ENCODE measurements at regions not wholly inside any gene's neighbourhood (a gene's known extent, or its start where the extent isn't known, plus 50 kb on each side); places are given as distances from the start of the nearest gene placed in this dataset.

DNA sequence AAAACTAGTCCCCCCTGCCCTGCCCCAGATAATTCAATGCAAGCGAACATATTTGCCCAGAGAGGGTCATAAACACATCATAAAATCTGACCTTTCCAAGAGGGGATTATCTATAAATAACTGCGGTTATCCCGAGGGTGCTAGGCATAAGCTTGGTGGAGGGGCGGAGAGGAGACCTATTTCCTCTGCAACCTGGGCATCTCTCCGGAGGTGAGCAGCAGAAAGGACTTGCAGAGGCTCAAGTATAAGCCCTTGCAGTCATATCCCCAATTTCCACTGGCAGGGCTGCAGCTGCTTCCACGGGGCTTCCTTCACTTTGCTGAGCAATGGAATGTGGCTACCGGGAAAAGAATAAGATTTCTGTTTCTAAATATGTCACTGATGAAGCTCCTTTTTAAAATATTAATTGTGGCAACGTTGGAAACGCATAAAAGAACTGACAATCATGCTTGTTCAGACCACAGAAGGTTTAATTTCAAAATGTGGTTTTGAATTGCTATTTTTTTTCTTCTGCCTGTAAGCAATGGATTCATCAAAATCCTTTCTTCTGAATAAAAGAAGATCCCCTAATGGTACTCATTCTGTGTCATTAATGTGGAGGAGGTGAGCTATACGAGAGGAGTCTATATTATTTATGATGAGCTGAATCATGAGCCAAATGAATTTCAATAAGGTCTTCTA, 268.9 kb upstream of the ATP2B1 start:
- POLR2A ChIA-PET: no interaction called here
- DNase-seq (ENCODE audit: low read depth, low spot score) (no peak), FAIRE-seq (no peak)
- BruUV-seq (replicated peaks): no TSS peak
- Histone ChIP-seq H4K20me1 (replicated peaks; ENCODE audit: control insufficient read depth, extremely low read depth, insufficient read depth, low read length) (no peaks in the 10 kb centered on the region), H2AFZ (ENCODE audit: low read depth, low read length) (no peak overlapping the region), H3K9me1 (replicated peaks; ENCODE audit: control insufficient read depth, extremely low read depth, insufficient read depth, low read length) (no peaks in the 10 kb centered on the region), H3K79me2 (ENCODE audit: control insufficient read depth, insufficient read depth, low read length) (no peaks in the 10 kb centered on the region), H3K9ac (replicated peaks; ENCODE audit: extremely low read depth, insufficient read depth, low read length) (no peak overlapping the region), H3K36me3 (ENCODE audit: control insufficient read depth in 2 of 2, extremely low read depth in 1 of 2, insufficient read depth in 2 of 2, low read length in 2 of 2) (no peaks in the 10 kb centered on the region), H3K27ac (ENCODE audit: insufficient read depth, low read depth, low read length) (no peak overlapping the region), H3K27me3 (ENCODE audit: control insufficient read depth in 2 of 2, insufficient read depth in 2 of 2, low read length in 2 of 2) (no peaks in the 10 kb centered on the region), H3K4me1 (ENCODE audit: control insufficient read depth, extremely low read depth, insufficient read depth, low read length) (no peaks in the 10 kb centered on the region), H3K4me2 (ENCODE audit: insufficient read depth, low read length) (no peak overlapping the region), H3K9me3 (replicated peaks; ENCODE audit: control insufficient read depth, insufficient read depth, low read length) (no peaks in the 10 kb centered on the region), H3K4me3 (replicated peaks in 1 of 3; ENCODE audit: insufficient read depth in 1 of 3, low read depth in 1 of 3, low read length in 3 of 3) (no peak overlapping the region)
- dilution Hi-C loops (cut with MboI; ENCODE audit: extremely low pct_ligation_motif_present, low sequenced_read_pairs): no loop called here
- CTCF ChIA-PET: interaction anchor here (1.2 kb wide), 1 partner anchor 967 kb away, joined by 3 read pairs; no protein-coding TSS in a partner anchor
- intact Hi-C loops (cut with micrococcal nuclease): no loop called here
- no peak for TF ChIP-seq FOS (IDR thresholded peaks at IDR 0.05; ENCODE audit: borderline replicate concordance, insufficient read depth, low read length)
- no peak for TF ChIP-seq JUN (IDR thresholded peaks at IDR 0.05; ENCODE audit: borderline replicate concordance, insufficient read depth, insufficient read length, low read depth)
- TF ChIP-seq GATA2 (IDR thresholded peaks at IDR 0.05; ENCODE audit: insufficient read depth, insufficient read length, low read depth, low read length): no peak
- TF ChIP-seq POLR2AphosphoS5 (IDR thresholded peaks at IDR 0.05; ENCODE audit: insufficient read depth, low read depth, low read length): no peak
- TF ChIP-seq, protein P1, sequence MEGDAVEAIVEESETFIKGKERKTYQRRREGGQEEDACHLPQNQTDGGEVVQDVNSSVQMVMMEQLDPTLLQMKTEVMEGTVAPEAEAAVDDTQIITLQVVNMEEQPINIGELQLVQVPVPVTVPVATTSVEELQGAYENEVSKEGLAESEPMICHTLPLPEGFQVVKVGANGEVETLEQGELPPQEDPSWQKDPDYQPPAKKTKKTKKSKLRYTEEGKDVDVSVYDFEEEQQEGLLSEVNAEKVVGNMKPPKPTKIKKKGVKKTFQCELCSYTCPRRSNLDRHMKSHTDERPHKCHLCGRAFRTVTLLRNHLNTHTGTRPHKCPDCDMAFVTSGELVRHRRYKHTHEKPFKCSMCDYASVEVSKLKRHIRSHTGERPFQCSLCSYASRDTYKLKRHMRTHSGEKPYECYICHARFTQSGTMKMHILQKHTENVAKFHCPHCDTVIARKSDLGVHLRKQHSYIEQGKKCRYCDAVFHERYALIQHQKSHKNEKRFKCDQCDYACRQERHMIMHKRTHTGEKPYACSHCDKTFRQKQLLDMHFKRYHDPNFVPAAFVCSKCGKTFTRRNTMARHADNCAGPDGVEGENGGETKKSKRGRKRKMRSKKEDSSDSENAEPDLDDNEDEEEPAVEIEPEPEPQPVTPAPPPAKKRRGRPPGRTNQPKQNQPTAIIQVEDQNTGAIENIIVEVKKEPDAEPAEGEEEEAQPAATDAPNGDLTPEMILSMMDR (IDR thresholded peaks at IDR 0.05; ENCODE audit: extremely low read depth in 1 of 2, insufficient read depth in 1 of 2, low read depth in 1 of 2, low read length in 2 of 2): no peak
- TF ChIP-seq MYC (IDR thresholded peaks at IDR 0.05; ENCODE audit: low read depth, low read length): no peak
- TF ChIP-seq EZH2 (IDR thresholded peaks at IDR 0.05; ENCODE audit: borderline replicate concordance, low read depth, low read length, severe bottlenecking): no peak
- TF ChIP-seq POLR2A (IDR thresholded peaks at IDR 0.05; ENCODE audit: low read depth, low read length): no peak
- TF ChIP-seq, protein P2, sequence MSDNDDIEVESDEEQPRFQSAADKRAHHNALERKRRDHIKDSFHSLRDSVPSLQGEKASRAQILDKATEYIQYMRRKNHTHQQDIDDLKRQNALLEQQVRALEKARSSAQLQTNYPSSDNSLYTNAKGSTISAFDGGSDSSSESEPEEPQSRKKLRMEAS (IDR thresholded peaks at IDR 0.05; ENCODE audit: insufficient read depth, insufficient read length): no peak
